ENCODE measurements at regions not wholly inside any gene's neighbourhood (a gene's known extent, or its start where the extent isn't known, plus 50 kb on each side); places are given as distances from the start of the nearest gene placed in this dataset.

DNA sequence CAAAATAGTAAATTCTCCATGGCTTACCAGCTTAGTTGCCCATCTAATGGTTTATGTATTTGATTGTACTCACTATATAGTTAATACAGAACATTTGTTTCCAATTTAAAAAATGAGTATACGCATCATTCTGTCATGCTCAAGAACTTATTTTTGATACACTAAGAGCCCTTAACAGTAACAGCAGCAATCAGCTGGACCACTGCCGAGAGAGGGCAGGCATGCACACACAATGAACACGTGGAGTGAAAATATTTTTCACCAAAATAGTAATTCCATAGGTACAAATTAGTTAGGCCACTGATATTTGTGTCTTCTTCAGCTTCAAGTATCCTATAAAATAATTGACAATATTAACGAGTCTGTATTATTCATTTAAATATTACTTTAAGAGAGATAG lies 109.9 kb downstream of the KLF12 start:
- H3K27ac ChIP-seq (ENCODE audit: poor library complexity, severe bottlenecking): no peak overlapping the region
- TF ChIP-seq CTCF (IDR thresholded peaks at IDR 0.05; ENCODE audit: poor library complexity, severe bottlenecking): no peak
- H3K4me3 ChIP-seq (ENCODE audit: severe bottlenecking): no peak overlapping the region
- ATAC-seq (ENCODE audit: low read depth) (no peak), DNase-seq (ENCODE audit: low spot score) (no peak)
- H3K27me3 ChIP-seq (ENCODE audit: insufficient read depth, poor library complexity, severe bottlenecking): no peaks in the 10 kb centered on the region
- peaks cover 10% of the 10 kb centered on the region for H3K4me1 ChIP-seq (ENCODE audit: insufficient read depth, poor library complexity, severe bottlenecking)
- H3K9me3 ChIP-seq (ENCODE audit: severe bottlenecking): no peaks in the 10 kb centered on the region
- H3K36me3 ChIP-seq (ENCODE audit: low read depth): no peaks in the 10 kb centered on the region

- Histone ChIP-seq H3K4me1 (ENCODE audit: insufficient read depth, poor library complexity, severe bottlenecking) (peaks cover 10% of the 10 kb centered on the region), H3K27ac (ENCODE audit: poor library complexity, severe bottlenecking) (no peak overlapping the region), H3K4me3 (ENCODE audit: severe bottlenecking) (no peak overlapping the region), H3K36me3 (ENCODE audit: low read depth) (no peaks in the 10 kb centered on the region), H3K9me3 (ENCODE audit: severe bottlenecking) (no peaks in the 10 kb centered on the region), H3K27me3 (ENCODE audit: insufficient read depth, poor library complexity, severe bottlenecking) (no peaks in the 10 kb centered on the region)
- ATAC-seq (ENCODE audit: low read depth) (no peak), DNase-seq (ENCODE audit: low spot score) (no peak)
- TF ChIP-seq CTCF (IDR thresholded peaks at IDR 0.05; ENCODE audit: poor library complexity, severe bottlenecking): no peak
These were observed 110.7 kb downstream of the KLF12 start for GRCh38 chr13:74023484-74023883.

DNA sequence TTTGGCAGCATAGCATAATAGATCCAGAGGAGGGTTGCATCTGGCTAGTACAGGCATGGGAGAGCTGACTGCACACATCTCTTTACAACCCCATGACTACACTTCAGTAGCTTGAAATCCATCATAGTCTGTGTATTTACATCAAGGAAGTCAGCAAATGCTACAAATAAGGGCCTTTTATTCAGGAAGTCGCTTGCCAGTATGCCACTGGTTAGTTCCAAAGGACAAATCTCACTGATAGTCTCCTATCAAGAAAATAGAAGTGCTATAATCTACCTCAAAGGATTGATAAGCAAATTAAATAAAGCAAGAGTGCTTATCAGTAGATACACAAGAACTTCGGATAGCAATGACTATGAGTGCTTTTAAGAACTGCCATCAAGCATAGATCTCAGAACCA lies 112.7 kb downstream of the KLF12 start:
- Histone ChIP-seq H3K9me3 (ENCODE audit: severe bottlenecking) (no peaks in the 10 kb centered on the region), H3K27ac (ENCODE audit: poor library complexity, severe bottlenecking) (no peak overlapping the region)

DNA sequence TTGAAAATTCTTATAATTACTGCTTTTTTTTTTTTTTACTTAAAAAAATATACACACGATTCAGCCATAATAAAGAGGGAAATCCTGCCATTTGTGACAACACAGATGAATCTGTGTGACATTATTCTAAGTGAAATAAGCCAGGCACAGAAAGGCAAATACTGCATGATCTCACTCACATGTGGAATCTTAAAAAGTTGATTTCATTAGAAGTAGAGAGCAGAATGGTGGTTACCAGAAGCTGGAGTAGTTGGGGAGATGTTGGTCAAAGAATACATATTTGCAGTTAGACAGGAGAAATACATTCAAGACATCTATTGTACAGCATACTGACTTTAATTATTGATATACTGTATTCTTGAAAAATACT lies 116.2 kb downstream of the KLF12 start:
- no peak for DNase-seq (ENCODE audit: low spot score)
- no peaks in the 10 kb centered on the region for H3K4me1 ChIP-seq (ENCODE audit: insufficient read depth, poor library complexity, severe bottlenecking)
- no peaks in the 10 kb centered on the region for H3K9me3 ChIP-seq (ENCODE audit: severe bottlenecking)
- no peak overlapping the region for H3K27ac ChIP-seq (ENCODE audit: poor library complexity, severe bottlenecking)
- H3K27me3 ChIP-seq (ENCODE audit: insufficient read depth, poor library complexity, severe bottlenecking): no peaks in the 10 kb centered on the region
- no peaks in the 10 kb centered on the region for H3K36me3 ChIP-seq (ENCODE audit: low read depth)
- ATAC-seq (ENCODE audit: low read depth): no peak
- H3K4me3 ChIP-seq (ENCODE audit: severe bottlenecking): no peak overlapping the region
- no peak for TF ChIP-seq CTCF (IDR thresholded peaks at IDR 0.05; ENCODE audit: poor library complexity, severe bottlenecking)

More for the DNA sequence above, 112.7 kb downstream of the KLF12 start:
- ATAC-seq (ENCODE audit: low read depth) (no peak), DNase-seq (ENCODE audit: low spot score) (no peak)
- Histone ChIP-seq H3K27me3 (ENCODE audit: insufficient read depth, poor library complexity, severe bottlenecking) (no peaks in the 10 kb centered on the region), H3K4me3 (ENCODE audit: severe bottlenecking) (no peak overlapping the region), H3K4me1 (ENCODE audit: insufficient read depth, poor library complexity, severe bottlenecking) (peaks cover under 1% of the 10 kb centered on the region), H3K36me3 (ENCODE audit: low read depth) (no peaks in the 10 kb centered on the region)
- TF ChIP-seq CTCF (IDR thresholded peaks at IDR 0.05; ENCODE audit: poor library complexity, severe bottlenecking): no peak

DNA sequence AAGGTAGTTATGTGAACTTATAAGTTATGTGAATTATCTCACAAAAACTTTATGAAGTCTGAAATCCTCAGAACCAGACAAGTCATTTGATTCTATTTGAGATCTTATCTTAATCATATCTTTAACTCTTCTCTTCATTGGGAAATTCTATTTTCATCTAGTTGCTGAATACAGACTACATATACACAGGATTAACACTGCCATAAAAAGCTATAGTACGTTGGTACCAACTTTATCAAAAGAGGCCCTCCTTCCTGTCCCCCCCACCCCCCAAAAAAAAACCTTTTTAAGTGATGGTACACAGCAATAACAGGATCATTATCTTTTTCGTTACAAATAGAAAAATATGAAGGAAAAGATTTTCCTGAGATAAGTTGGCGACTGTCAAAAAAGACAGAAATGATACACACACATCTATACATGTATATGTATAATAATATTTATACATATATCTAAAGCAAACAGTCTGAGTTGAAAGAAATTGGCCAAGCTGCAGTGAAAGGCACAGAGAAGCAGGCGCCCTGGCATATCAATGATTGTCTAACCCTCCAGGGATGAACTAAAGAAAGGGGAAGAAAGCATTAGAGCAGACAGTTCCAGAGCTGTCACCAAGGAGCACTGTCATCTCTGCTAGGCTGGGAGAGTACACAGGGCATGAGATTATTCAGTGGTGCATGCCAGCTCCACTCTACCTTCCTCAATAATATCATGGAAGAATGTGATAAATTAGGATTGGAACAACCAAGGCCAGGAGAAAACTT lies 116.7 kb downstream of the KLF12 start:
- DNase-seq (ENCODE audit: low spot score) (no peak), ATAC-seq (ENCODE audit: low read depth) (no peak)
- no peaks in the 10 kb centered on the region for H3K4me1 ChIP-seq (ENCODE audit: insufficient read depth, poor library complexity, severe bottlenecking)
- H3K4me3 ChIP-seq (ENCODE audit: severe bottlenecking): no peak overlapping the region
- H3K27me3 ChIP-seq (ENCODE audit: insufficient read depth, poor library complexity, severe bottlenecking): no peaks in the 10 kb centered on the region
- H3K9me3 ChIP-seq (ENCODE audit: severe bottlenecking): no peaks in the 10 kb centered on the region
- H3K27ac ChIP-seq (ENCODE audit: poor library complexity, severe bottlenecking): no peak overlapping the region
- no peaks in the 10 kb centered on the region for H3K36me3 ChIP-seq (ENCODE audit: low read depth)
- TF ChIP-seq CTCF (IDR thresholded peaks at IDR 0.05; ENCODE audit: poor library complexity, severe bottlenecking): no peak
